ENCODE measurements at regions not wholly inside any gene's neighbourhood (a gene's known extent, or its start where the extent isn't known, plus 50 kb on each side); places are given as distances from the start of the nearest gene placed in this dataset.

GRCh38 chr5:98099448-98100105 lies 673.9 kb upstream of the RGMB start:
- no peak for ATAC-seq (ENCODE audit: low FRiP score)
- no peak for TF ChIP-seq CTCF (IDR thresholded peaks at IDR 0.05)
- DNase-seq (ENCODE audit: low spot score): no peak

- ATAC-seq (ENCODE audit: low FRiP score) (no peak), DNase-seq (ENCODE audit: low spot score) (no peak)
- TF ChIP-seq CTCF (IDR thresholded peaks at IDR 0.05): no peak
These were observed 672.3 kb upstream of the RGMB start for GRCh38 chr5:98101131-98101530.

- ATAC-seq (ENCODE audit: low FRiP score) (no peak), DNase-seq (ENCODE audit: low spot score) (no peak)
- TF ChIP-seq CTCF (IDR thresholded peaks at IDR 0.05): no peak
These were observed 670.5 kb upstream of the RGMB start for GRCh38 chr5:98102936-98103335.

GRCh38 chr5:98103807-98104206 lies 669.7 kb upstream of the RGMB start:
- TF ChIP-seq CTCF (IDR thresholded peaks at IDR 0.05): no peak
- no peak for ATAC-seq (ENCODE audit: low FRiP score)
- no peak for DNase-seq (ENCODE audit: low spot score)

GRCh38 chr5:98104454-98105188 lies 668.8 kb upstream of the RGMB start:
- ATAC-seq (ENCODE audit: low FRiP score) (no peak), DNase-seq (ENCODE audit: low spot score) (no peak)
- no peak for TF ChIP-seq CTCF (IDR thresholded peaks at IDR 0.05)

- TF ChIP-seq CTCF (IDR thresholded peaks at IDR 0.05): no peak
- ATAC-seq (ENCODE audit: low FRiP score): no peak
- DNase-seq (ENCODE audit: low spot score): no peak
These were observed 667.8 kb upstream of the RGMB start for GRCh38 chr5:98105681-98106080.
